GM12891 (cell line): ENCODE measurements at regions not wholly inside any gene's neighbourhood (a gene's known extent, or its start where the extent isn't known, plus 50 kb on each side); places are given as distances from the start of the nearest gene placed in this dataset.

ENCODE experiments used
- PAX5 ChIP-seq: IDR thresholded peaks from 2 replicates; pipeline ENCODE4 v1.6.1; 2011; ENCODE audit warnings: low read length, moderate library complexity, mild to moderate bottlenecking; ENCODE audit not compliant: insufficient read depth, severe bottlenecking
- POLR2A ChIP-seq: IDR thresholded peaks from 2 replicates; pipeline ENCODE4 v1.6.1; 2011; ENCODE audit warnings: low read depth, low read length, control low read depth
- POLR2AphosphoS5 ChIP-seq: IDR thresholded peaks from 2 replicates; pipeline ENCODE4 v1.6.1; 2011; ENCODE audit warnings: low read depth, low read length, control low read depth
- POU2F2 ChIP-seq: IDR thresholded peaks from 2 replicates; pipeline ENCODE4 v1.6.1; 2011; ENCODE audit warnings: low read depth, mild to moderate bottlenecking, control low read depth, low read length, moderate library complexity
- SPI1 ChIP-seq: IDR thresholded peaks from 2 replicates; pipeline ENCODE4 v1.6.1; 2011; ENCODE audit warnings: low read depth, low read length, control low read depth
- TAF1 ChIP-seq: IDR thresholded peaks from 2 replicates; pipeline ENCODE4 v1.6.1; 2011; ENCODE audit warnings: low read depth, low read length, control low read depth

DNA sequence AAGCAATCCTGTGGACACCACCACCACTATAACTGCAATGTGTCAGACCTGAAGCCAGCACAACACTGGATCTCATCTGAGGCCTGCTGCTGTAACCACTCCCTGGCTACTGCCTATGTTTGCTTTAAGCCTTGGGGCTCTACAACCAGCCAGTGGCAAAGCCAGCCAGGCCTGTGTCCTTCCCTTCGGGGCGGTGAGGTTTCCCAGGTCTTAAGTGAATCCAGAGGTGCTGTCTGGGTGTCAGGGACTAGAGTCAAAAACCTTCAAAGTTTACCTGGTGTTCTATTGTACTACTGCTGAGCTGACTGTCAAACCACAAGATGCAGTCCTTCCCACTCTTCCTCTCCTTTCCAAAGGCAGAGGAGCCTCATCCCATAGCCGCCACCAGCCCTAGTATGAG, 750.5 kb downstream of the FAM133A start:
- TF ChIP-seq TAF1 (no peak), POLR2AphosphoS5 (no peak), POLR2A (no peak), SPI1 (no peak), PAX5 (no peak), POU2F2 (no peak)
